RCC 7860 (cell line): ENCODE measurements at regions not wholly inside any gene's neighbourhood (a gene's known extent, or its start where the extent isn't known, plus 50 kb on each side); places are given as distances from the start of the nearest gene placed in this dataset.
"Not testable (repeated sequence)": the region's sequence is repeated elsewhere in the genome, so short reads cannot be mapped to it uniquely, and the experiment has no call there.

Source experiments
- DNase-seq: peaks from one replicate; pipeline ENCODE4 v3.0.0-alpha.2; 2015; ENCODE audit warnings: low spot score
- FAIRE-seq: peaks from 2 replicates; lab custom pipeline; 2012; peaks lifted over from hg19 to GRCh38; lab: Jason Lieb, UNC

GRCh38 chr3:28138043-28138610, 103.3 kb upstream of the CMC1 start:
- DNase-seq (no peak), FAIRE-seq (no peak)

- FAIRE-seq (no peak), DNase-seq (no peak)
Observed at GRCh38 chr3:28139288-28139687, 102.1 kb upstream of the CMC1 start.

GRCh38 chr3:28139967-28140634, 101.3 kb upstream of the CMC1 start:
- no peak for DNase-seq
- FAIRE-seq, result no peak

- FAIRE-seq, result no peak
- no peak for DNase-seq
Observed at GRCh38 chr3:28140664-28141063, 100.8 kb upstream of the CMC1 start.

GRCh38 chr3:28149960-28150359, 91.5 kb upstream of the CMC1 start:
- no peak for FAIRE-seq
- DNase-seq, result no peak

GRCh38 chr3:28150465-28151206, 90.8 kb upstream of the CMC1 start:
- FAIRE-seq, result no peak
- DNase-seq, result no peak

GRCh38 chr3:28151207-28151550, 90.2 kb upstream of the CMC1 start:
- no peak for FAIRE-seq
- no peak for DNase-seq

- DNase-seq (no peak), FAIRE-seq (no peak)
Observed at GRCh38 chr3:28151608-28152228, 89.7 kb upstream of the CMC1 start.

GRCh38 chr3:28155631-28156030, 85.8 kb upstream of the CMC1 start:
- FAIRE-seq (no peak), DNase-seq (no peak)

GRCh38 chr3:28156599-28156998, 84.8 kb upstream of the CMC1 start:
- not testable (repeated sequence) for DNase-seq, FAIRE-seq

GRCh38 chr3:28171962-28172361, 69.5 kb upstream of the CMC1 start:
- no peak for FAIRE-seq

GRCh38 chr3:28172748-28173147, 68.7 kb upstream of the CMC1 start:
- no peak for FAIRE-seq
- no peak for DNase-seq

More at GRCh38 chr3:28171962-28172361, 69.5 kb upstream of the CMC1 start:
- no peak for DNase-seq

- FAIRE-seq (no peak), DNase-seq (no peak)
Observed at GRCh38 chr3:28173836-28174235, 67.6 kb upstream of the CMC1 start.

GRCh38 chr3:28186748-28187147, 54.7 kb upstream of the CMC1 start:
- DNase-seq (no peak), FAIRE-seq (no peak)

GRCh38 chr3:28188686-28189085, 52.7 kb upstream of the CMC1 start:
- FAIRE-seq (no peak), DNase-seq (no peak)

- DNase-seq (no peak), FAIRE-seq (no peak)
Observed at GRCh38 chr3:28191363-28191762, 50.1 kb upstream of the CMC1 start.
